ENCODE measurements at regions not wholly inside any gene's neighbourhood (a gene's known extent, or its start where the extent isn't known, plus 50 kb on each side); places are given as distances from the start of the nearest gene placed in this dataset.

DNA sequence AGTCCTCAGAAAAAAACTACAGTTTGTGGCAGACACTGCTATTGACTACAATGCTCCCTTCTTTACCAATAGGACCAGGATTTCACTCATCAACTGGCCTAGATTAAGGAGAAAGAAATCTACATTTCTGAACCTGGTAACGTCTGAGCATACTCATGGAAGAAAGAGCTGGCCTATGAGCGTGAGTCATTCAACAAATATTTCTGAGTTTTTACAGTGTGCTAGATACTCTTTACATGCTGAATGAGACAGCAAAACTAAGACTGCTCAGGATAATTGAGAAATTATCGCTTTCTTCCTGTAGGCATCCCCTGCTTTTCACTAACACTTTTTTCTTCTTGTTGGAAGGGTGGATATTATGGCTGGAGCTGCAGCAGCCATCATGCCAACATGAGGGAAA, 609.7 kb downstream of the TNS3 start:
- Histone ChIP-seq H3K27ac (ENCODE audit: low read depth in 1 of 2, low read length in 2 of 2) (no peak overlapping the region), H3K4me3 (ENCODE audit: low read depth in 1 of 3, low read length in 3 of 3) (no peak overlapping the region), H3K4me1 (ENCODE audit: control insufficient read depth in 4 of 4, insufficient read depth in 4 of 4, low read length in 3 of 4) (no peaks in the 10 kb centered on the region), H3K9ac (ENCODE audit: low read depth in 1 of 2, low read length in 2 of 2) (no peak overlapping the region), H3K27me3 (ENCODE audit: control insufficient read depth in 4 of 4, insufficient read depth in 4 of 4, low read length in 3 of 4) (no peaks in the 10 kb centered on the region), H3K36me3 (ENCODE audit: control insufficient read depth in 4 of 4, insufficient read depth in 3 of 4, low read depth in 1 of 4, low read length in 3 of 4) (no peaks in the 10 kb centered on the region), H3K9me3 (ENCODE audit: control insufficient read depth in 4 of 4, low read length in 3 of 4) (no peaks in the 10 kb centered on the region)
- WGBS = 93% methylated on average over 3 of the region's 3 CpGs
- no peak for TF ChIP-seq NR2F2 (IDR thresholded peaks at IDR 0.05)
- DNase-seq (ENCODE audit: low spot score) = no peak

DNA sequence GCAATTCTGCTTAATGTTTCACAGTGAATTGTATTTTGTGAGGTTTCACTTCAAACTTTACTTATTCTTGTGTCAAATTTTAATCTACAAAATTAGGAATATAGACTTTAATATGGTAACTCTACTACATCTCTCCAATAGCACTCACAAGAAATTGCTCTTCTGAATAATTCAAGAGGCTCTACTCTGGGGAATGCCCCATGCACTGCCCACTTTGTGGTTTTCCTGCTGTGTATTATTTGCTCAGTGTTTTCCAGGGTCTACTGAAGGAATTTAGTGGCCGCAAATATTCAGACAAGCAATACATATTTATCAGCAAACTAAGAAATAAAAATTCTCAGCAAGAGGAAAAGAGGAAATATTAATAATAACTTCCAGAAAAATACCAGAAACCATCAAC, 611.4 kb downstream of the TNS3 start:
- Histone ChIP-seq H3K9me3 (ENCODE audit: control insufficient read depth in 4 of 4, low read length in 3 of 4) (peaks cover 0 to 8% (median 0%) of the 10 kb centered on the region in 4 donors), H3K4me1 (ENCODE audit: control insufficient read depth in 4 of 4, insufficient read depth in 4 of 4, low read length in 3 of 4) (no peaks in the 10 kb centered on the region), H3K36me3 (ENCODE audit: control insufficient read depth in 4 of 4, insufficient read depth in 3 of 4, low read depth in 1 of 4, low read length in 3 of 4) (no peaks in the 10 kb centered on the region), H3K4me3 (ENCODE audit: low read depth in 1 of 3, low read length in 3 of 3) (no peak overlapping the region), H3K27ac (ENCODE audit: low read depth in 1 of 2, low read length in 2 of 2) (no peak overlapping the region), H3K27me3 (ENCODE audit: control insufficient read depth in 4 of 4, insufficient read depth in 4 of 4, low read length in 3 of 4) (no peaks in the 10 kb centered on the region), H3K9ac (ENCODE audit: low read depth in 1 of 2, low read length in 2 of 2) (no peak overlapping the region)
- TF ChIP-seq HNF4A (conservative IDR thresholded peaks at IDR 0.05) (no peak), SP1 (IDR thresholded peaks at IDR 0.05) (no peak), HNF4G (IDR thresholded peaks at IDR 0.05) (no peak), EGR1 (IDR thresholded peaks at IDR 0.05; ENCODE audit: low read depth in 2 of 2) (no peak), TAF1 (conservative IDR thresholded peaks at IDR 0.05) (no peak), NR2F2 (IDR thresholded peaks at IDR 0.05) (no peak)
- TF ChIP-seq, protein P1, sequence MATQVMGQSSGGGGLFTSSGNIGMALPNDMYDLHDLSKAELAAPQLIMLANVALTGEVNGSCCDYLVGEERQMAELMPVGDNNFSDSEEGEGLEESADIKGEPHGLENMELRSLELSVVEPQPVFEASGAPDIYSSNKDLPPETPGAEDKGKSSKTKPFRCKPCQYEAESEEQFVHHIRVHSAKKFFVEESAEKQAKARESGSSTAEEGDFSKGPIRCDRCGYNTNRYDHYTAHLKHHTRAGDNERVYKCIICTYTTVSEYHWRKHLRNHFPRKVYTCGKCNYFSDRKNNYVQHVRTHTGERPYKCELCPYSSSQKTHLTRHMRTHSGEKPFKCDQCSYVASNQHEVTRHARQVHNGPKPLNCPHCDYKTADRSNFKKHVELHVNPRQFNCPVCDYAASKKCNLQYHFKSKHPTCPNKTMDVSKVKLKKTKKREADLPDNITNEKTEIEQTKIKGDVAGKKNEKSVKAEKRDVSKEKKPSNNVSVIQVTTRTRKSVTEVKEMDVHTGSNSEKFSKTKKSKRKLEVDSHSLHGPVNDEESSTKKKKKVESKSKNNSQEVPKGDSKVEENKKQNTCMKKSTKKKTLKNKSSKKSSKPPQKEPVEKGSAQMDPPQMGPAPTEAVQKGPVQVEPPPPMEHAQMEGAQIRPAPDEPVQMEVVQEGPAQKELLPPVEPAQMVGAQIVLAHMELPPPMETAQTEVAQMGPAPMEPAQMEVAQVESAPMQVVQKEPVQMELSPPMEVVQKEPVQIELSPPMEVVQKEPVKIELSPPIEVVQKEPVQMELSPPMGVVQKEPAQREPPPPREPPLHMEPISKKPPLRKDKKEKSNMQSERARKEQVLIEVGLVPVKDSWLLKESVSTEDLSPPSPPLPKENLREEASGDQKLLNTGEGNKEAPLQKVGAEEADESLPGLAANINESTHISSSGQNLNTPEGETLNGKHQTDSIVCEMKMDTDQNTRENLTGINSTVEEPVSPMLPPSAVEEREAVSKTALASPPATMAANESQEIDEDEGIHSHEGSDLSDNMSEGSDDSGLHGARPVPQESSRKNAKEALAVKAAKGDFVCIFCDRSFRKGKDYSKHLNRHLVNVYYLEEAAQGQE (IDR thresholded peaks at IDR 0.05) = no peak
- TF ChIP-seq, protein P2, sequence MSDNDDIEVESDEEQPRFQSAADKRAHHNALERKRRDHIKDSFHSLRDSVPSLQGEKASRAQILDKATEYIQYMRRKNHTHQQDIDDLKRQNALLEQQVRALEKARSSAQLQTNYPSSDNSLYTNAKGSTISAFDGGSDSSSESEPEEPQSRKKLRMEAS (IDR thresholded peaks at IDR 0.05) = no peak
- TF ChIP-seq, protein P3, sequence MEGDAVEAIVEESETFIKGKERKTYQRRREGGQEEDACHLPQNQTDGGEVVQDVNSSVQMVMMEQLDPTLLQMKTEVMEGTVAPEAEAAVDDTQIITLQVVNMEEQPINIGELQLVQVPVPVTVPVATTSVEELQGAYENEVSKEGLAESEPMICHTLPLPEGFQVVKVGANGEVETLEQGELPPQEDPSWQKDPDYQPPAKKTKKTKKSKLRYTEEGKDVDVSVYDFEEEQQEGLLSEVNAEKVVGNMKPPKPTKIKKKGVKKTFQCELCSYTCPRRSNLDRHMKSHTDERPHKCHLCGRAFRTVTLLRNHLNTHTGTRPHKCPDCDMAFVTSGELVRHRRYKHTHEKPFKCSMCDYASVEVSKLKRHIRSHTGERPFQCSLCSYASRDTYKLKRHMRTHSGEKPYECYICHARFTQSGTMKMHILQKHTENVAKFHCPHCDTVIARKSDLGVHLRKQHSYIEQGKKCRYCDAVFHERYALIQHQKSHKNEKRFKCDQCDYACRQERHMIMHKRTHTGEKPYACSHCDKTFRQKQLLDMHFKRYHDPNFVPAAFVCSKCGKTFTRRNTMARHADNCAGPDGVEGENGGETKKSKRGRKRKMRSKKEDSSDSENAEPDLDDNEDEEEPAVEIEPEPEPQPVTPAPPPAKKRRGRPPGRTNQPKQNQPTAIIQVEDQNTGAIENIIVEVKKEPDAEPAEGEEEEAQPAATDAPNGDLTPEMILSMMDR (IDR thresholded peaks at IDR 0.05; ENCODE audit: low read depth, low read length, missing input control) = no peak
- no peak for DNase-seq (ENCODE audit: low spot score)
- 92% methylated on average over 1 of the region's 1 CpG for WGBS

DNA sequence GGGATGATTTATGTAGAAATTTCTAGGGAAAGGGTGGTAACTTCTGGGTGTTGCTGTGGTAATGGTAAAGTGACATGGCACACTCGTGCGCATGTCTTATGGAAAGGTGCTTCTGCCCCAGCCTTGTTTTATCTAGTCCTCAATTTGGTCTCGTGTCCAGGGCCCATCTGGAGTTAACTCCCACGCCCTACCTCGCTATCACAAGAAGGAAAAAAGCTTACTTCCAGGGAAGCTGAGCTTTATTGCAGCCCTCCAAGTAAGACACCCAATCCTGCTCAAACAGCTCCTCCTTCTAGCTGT, 611.8 kb downstream of the TNS3 start:
- Histone ChIP-seq H3K36me3 (ENCODE audit: control insufficient read depth in 4 of 4, insufficient read depth in 3 of 4, low read depth in 1 of 4, low read length in 3 of 4) (no peaks in the 10 kb centered on the region), H3K9me3 (ENCODE audit: control insufficient read depth in 4 of 4, low read length in 3 of 4) (peaks cover 0 to 9% (median 0%) of the 10 kb centered on the region in 4 donors), H3K4me1 (ENCODE audit: control insufficient read depth in 4 of 4, insufficient read depth in 4 of 4, low read length in 3 of 4) (no peaks in the 10 kb centered on the region), H3K27me3 (ENCODE audit: control insufficient read depth in 4 of 4, insufficient read depth in 4 of 4, low read length in 3 of 4) (no peaks in the 10 kb centered on the region), H3K9ac (ENCODE audit: low read depth in 1 of 2, low read length in 2 of 2) (no peak overlapping the region), H3K4me3 (ENCODE audit: low read depth in 1 of 3, low read length in 3 of 3) (no peak overlapping the region), H3K27ac (ENCODE audit: low read depth in 1 of 2, low read length in 2 of 2) (no peak overlapping the region)
- TF ChIP-seq RXRA (IDR thresholded peaks at IDR 0.05) (no peak), TAF1 (conservative IDR thresholded peaks at IDR 0.05) (no peak), HNF4G (IDR thresholded peaks at IDR 0.05) (no peak)
- TF ChIP-seq, protein P1 (IDR thresholded peaks at IDR 0.05) = no peak
- WGBS = 87% methylated on average over 5 of the region's 5 CpGs
- DNase-seq (ENCODE audit: low spot score) = no peak

All from liver (tissue), 8 donors.